Activated T-cell treated with anti-CD3 and anti-CD28 coated beads, Interleukin-2, amount 50 U/mL, for 72 hours (primary cell): ENCODE measurements at regions not wholly inside any gene's neighbourhood (a gene's known extent, or its start where the extent isn't known, plus 50 kb on each side); places are given as distances from the start of the nearest gene placed in this dataset.
A peak's percentile ranks its signal among the peaks of the same experiment; 100 is the strongest.

Source experiments
- ATAC-seq, 2 donors: fragments of 150-1000 bp; cut with Tn5 transposase; replicated peaks in 1 of 2; 2 replicates each; pipeline ENCODE4 v1.10.0; 2021; ENCODE audit warnings: moderate library complexity in 2 of 2, mild to moderate bottlenecking in 1 of 2
- DNase-seq, 2 donors: peaks; one replicate each; pipeline ENCODE4 v3.0.0; 2021 to 2022; ENCODE audit warnings: mixed read lengths in 1 of 2
- H3K27ac Mint-ChIP-seq: one replicate; pipeline ENCODE4 v1.8.0; 2022; ENCODE audit warnings: mild to moderate bottlenecking, moderate library complexity, mixed read lengths
- H3K27me3 Mint-ChIP-seq: one replicate; pipeline ENCODE4 v1.8.0; 2022; ENCODE audit warnings: low read depth, mixed read lengths
- H3K36me3 Mint-ChIP-seq, 2 donors: one replicate each; pipeline ENCODE4 v1.8.0; 2022; ENCODE audit warnings: mixed read lengths in 2 of 2, mild to moderate bottlenecking in 1 of 2; ENCODE audit not compliant: insufficient read depth in 2 of 2
- H3K4me1 Mint-ChIP-seq: one replicate; pipeline ENCODE4 v1.8.0; 2022; ENCODE audit warnings: low read depth, mixed read lengths
- H3K4me3 Mint-ChIP-seq, 2 donors: one replicate each; pipeline ENCODE4 v1.8.0; 2022; ENCODE audit warnings: mild to moderate bottlenecking in 2 of 2, mixed read lengths in 2 of 2, moderate library complexity in 2 of 2
- H3K9me3 Mint-ChIP-seq, 2 donors: one replicate each; pipeline ENCODE4 v1.8.0; 2022; ENCODE audit warnings: mixed read lengths in 2 of 2

GRCh38 chr5:141753971-141754713 is 72.1 kb upstream of the ARAP3 start:
- peaks cover 7% of the 10 kb centered on the region for H3K4me1 Mint-ChIP-seq
- H3K36me3 Mint-ChIP-seq = no peaks in the 10 kb centered on the region
- ATAC-seq (no peak), DNase-seq (peak; percentile 10 to 11)
- H3K4me3 Mint-ChIP-seq = no peak overlapping the region
- peaks cover 85% of the 10 kb centered on the region for H3K27me3 Mint-ChIP-seq
- H3K27ac Mint-ChIP-seq = no peak overlapping the region
- H3K9me3 Mint-ChIP-seq = no peaks in the 10 kb centered on the region

DNA sequence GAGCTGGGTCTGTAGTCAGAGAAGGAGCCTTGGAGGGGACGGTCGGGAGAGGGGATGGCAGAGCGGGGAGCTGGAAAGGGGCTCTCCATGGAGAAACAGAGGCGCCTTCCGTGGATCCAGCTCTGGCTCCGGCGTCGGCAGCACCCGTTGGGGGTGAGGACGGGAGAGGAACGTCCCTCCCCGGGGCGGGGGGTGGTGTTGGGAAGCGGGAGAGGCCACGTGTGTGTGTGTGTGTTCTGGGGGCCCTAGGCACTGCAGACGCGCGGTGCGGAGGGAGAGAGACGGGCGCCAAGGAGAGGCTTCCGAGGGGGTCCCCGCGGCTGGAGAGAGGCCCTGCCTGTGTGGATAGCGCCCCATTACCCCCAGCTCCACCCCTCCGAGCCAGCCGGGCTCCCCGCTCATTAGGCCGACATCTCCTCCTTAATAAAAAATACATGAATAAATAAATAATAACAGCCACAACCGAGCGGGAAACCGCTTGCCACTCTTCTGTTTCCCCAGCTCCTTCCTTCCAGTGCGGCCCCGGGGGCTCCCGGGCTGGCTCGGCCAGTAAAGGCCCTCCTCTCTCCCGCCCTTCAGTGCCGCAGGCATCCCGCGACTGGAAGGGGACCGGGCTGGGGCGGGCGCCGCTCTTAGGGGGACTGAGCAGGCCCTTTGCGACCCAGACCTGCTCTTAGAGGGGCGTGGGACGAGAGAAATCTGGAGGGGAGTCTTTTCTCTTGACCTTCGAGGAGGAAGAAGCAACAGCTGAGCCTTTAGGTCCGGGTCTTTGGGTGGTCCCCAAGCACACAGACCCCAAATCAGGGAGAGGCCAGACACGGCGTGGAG is 71.3 kb upstream of the ARAP3 start:
- DNase-seq (no peak), ATAC-seq (no peak)
- no peak overlapping the region for H3K27ac Mint-ChIP-seq
- peaks cover 5% of the 10 kb centered on the region for H3K4me1 Mint-ChIP-seq
- no peak overlapping the region for H3K4me3 Mint-ChIP-seq
- no peaks in the 10 kb centered on the region for H3K9me3 Mint-ChIP-seq
- peaks cover 89% of the 10 kb centered on the region for H3K27me3 Mint-ChIP-seq
- H3K36me3 Mint-ChIP-seq = no peaks in the 10 kb centered on the region

DNA sequence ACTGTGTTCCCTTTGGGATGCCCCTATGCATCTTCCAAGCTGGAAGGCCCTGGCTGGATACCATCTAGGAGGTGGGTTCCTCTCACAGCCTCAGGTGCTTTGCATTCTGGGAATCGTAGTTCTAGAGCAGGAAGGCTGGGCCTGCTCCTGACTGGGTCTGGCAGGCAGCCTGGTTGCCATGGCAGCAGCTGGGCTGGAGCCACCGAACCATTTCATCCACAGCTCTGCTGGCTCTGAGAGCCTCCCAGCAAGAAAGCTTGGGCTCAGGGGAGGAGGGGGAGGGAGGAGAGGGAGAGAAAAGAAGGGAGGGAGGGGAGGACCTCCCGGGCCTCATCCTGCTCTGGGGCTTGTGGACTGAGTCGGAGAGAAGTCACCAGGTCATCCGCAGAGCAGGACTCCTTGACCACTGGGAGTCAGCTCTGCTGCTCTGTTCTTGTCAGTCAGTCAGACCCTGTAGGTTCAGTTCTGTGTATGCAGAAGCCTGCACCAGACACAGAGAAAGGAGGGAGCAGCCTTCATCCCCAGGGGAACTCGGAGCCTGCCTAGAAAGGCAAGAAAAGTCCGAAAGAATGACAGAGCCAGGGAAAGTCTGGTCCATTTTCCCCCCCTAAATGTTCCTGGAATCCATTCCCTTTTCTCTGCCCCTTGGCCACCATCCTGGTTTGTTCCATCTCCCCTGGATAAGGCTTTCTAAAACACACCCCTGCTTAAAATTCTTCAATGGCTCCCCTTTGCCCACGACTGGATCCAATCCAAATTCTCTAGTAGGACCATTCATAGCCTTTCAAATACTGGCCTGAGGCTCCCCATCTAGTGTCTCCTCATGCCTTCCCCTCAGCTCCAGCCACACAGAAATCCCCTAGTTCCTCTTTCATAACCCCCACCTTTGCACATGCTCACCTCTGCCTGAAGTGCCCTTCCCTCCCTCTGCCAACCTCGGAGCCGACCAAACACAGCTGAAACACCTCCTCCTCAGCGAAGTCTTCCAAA is 65.4 kb upstream of the ARAP3 start:
- ATAC-seq (no peak), DNase-seq (no peak)
- H3K4me1 Mint-ChIP-seq = no peaks in the 10 kb centered on the region
- H3K9me3 Mint-ChIP-seq = no peaks in the 10 kb centered on the region
- H3K27ac Mint-ChIP-seq = no peak overlapping the region
- H3K27me3 Mint-ChIP-seq = peaks cover 73% of the 10 kb centered on the region
- H3K36me3 Mint-ChIP-seq = no peaks in the 10 kb centered on the region
- no peak overlapping the region for H3K4me3 Mint-ChIP-seq

GRCh38 chr5:141746395-141746794 is 64.4 kb upstream of the ARAP3 start:
- no peaks in the 10 kb centered on the region for H3K36me3 Mint-ChIP-seq
- peaks cover 63% of the 10 kb centered on the region for H3K27me3 Mint-ChIP-seq
- ATAC-seq (no peak), DNase-seq (no peak)
- no peak overlapping the region for H3K4me3 Mint-ChIP-seq
- no peaks in the 10 kb centered on the region for H3K4me1 Mint-ChIP-seq
- H3K27ac Mint-ChIP-seq = no peak overlapping the region
- H3K9me3 Mint-ChIP-seq = no peaks in the 10 kb centered on the region

DNA sequence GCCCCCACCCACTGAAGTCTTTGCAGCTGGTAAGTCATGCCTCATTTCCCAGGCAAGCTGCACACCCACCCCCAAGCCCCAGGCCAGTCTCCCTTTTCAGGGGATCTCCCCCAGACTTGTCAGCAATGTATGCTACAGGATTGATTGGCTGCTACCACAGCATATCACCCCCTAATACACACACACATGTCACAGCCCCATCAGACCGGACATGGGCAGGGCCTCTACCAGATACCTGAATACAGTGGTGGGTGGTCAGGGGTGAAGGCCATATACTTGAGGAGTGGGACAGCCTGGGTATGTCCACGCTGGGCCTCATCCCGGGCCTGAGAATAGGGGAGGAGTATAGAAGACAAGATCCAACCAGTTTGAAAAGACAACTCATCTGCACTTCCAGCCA is 63.4 kb upstream of the ARAP3 start:
- peaks cover 57% of the 10 kb centered on the region for H3K27me3 Mint-ChIP-seq
- DNase-seq (no peak), ATAC-seq (no peak)
- H3K27ac Mint-ChIP-seq = no peak overlapping the region
- no peaks in the 10 kb centered on the region for H3K36me3 Mint-ChIP-seq
- no peaks in the 10 kb centered on the region for H3K9me3 Mint-ChIP-seq
- H3K4me1 Mint-ChIP-seq = no peaks in the 10 kb centered on the region
- no peak overlapping the region for H3K4me3 Mint-ChIP-seq

GRCh38 chr5:141743866-141744272 is 61.8 kb upstream of the ARAP3 start:
- H3K27me3 Mint-ChIP-seq = peaks cover 53% of the 10 kb centered on the region
- no peaks in the 10 kb centered on the region for H3K4me1 Mint-ChIP-seq
- H3K4me3 Mint-ChIP-seq = no peak overlapping the region
- no peak for ATAC-seq
- H3K9me3 Mint-ChIP-seq = no peaks in the 10 kb centered on the region
- no peaks in the 10 kb centered on the region for H3K36me3 Mint-ChIP-seq
- no peak overlapping the region for H3K27ac Mint-ChIP-seq
- DNase-seq = no peak

DNA sequence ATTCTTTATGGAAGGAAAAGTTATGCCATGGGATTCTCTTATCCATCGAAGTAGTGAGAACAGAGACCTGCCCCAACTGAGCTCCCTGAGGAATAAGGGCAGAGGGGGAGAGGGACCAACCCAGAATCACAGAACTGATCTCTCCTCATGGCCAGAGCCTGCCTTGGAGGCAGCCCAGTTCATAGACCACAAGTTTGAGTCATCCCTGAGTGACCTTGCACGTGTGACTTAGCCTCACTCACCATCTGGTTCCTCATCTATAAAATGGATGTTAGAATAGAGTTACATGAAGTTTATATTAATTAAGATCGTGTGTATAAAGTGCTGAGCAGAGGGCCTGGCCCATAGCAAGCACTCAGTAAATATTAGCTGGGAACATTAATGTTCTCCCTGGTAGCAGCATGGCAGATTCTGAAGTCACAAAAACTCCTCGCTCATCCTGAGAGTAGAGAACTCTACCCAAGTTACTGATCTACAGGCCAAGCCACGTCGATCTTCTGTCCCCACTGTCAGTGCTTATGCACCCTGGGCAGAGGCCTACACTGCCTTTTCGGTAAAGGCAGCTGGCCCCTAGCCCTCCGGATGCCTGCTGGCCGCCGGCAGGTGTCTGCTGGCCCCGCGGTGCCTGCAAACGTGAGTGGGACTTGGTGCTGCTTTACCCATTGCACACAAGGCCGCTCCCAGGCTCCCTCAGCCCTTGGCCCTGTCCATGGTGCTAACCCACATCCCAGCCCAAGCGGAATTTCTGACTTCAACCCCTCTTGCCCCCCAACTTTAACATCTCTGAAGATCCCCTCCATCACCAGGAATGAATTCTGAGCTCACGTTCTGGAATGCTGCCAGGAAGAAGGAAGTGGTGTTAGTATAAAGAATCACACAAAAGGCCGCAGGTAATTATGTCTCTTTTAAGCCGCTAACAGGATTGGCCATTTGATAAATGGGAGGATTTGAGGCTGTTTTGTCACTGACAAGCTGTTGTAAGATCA is 61.1 kb upstream of the ARAP3 start:
- Mint-ChIP-seq H3K27me3 (peaks cover 53% of the 10 kb centered on the region), H3K4me3 (no peak overlapping the region), H3K9me3 (no peaks in the 10 kb centered on the region), H3K4me1 (no peaks in the 10 kb centered on the region), H3K27ac (no peak overlapping the region), H3K36me3 (no peaks in the 10 kb centered on the region)
- peak in 1 of 2 donors; percentile 5 for DNase-seq
- no peak for ATAC-seq

- no peak for DNase-seq
- Mint-ChIP-seq H3K27ac (no peak overlapping the region), H3K4me1 (no peaks in the 10 kb centered on the region), H3K9me3 (no peaks in the 10 kb centered on the region), H3K36me3 (no peaks in the 10 kb centered on the region), H3K27me3 (peaks cover 58% of the 10 kb centered on the region), H3K4me3 (no peak overlapping the region)
- ATAC-seq = no peak
These were observed 60.1 kb upstream of the ARAP3 start for GRCh38 chr5:141742144-141742543.

DNA sequence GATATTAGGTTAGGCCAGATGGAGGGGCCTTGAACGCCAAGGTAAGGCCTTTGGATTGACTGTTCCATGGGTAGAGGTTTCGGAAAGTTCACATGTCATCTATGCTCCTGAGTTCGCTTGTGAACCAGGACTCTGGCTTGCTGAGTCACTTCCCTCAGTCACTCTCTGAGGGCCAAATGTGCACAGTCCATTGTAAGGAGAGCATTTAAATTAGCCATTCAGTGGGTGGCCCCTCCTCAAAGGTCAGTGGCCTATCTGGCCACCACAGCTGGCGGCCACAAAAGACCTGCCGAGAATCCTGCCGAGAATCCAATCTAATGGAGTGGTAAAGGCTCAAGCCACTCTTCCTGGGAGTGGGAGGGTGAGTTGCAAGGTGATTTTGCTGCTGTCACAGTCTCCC is 58.9 kb upstream of the ARAP3 start:
- Mint-ChIP-seq H3K27me3 (peaks cover 58% of the 10 kb centered on the region), H3K4me1 (no peaks in the 10 kb centered on the region), H3K27ac (no peak overlapping the region), H3K9me3 (no peaks in the 10 kb centered on the region), H3K4me3 (no peak overlapping the region), H3K36me3 (no peaks in the 10 kb centered on the region)
- no peak for DNase-seq
- ATAC-seq = no peak

DNA sequence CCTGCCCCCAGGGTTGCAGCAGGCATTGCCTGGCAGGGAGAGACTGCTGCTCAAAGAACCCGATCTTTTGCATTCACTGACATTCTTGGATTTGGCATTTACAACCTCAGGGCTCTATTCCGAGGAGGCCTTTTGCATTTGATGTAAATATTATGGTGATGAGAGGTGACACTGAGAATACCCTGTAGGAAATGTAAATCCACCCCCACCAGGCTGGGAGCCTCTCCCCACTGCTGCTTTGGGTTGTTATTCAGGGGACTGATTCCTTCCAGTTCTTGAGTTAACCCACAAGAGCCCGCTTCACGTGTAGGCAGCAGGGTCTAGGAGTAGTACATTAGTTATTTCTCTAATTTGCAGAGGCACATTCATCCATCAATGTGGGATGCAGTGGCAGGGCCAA is 55.5 kb upstream of the ARAP3 start:
- no peaks in the 10 kb centered on the region for H3K4me1 Mint-ChIP-seq
- no peaks in the 10 kb centered on the region for H3K36me3 Mint-ChIP-seq
- no peak overlapping the region for H3K4me3 Mint-ChIP-seq
- H3K27me3 Mint-ChIP-seq = peaks cover 40% of the 10 kb centered on the region
- ATAC-seq (no peak), DNase-seq (no peak)
- no peaks in the 10 kb centered on the region for H3K9me3 Mint-ChIP-seq
- H3K27ac Mint-ChIP-seq = no peak overlapping the region

- no peaks in the 10 kb centered on the region for H3K9me3 Mint-ChIP-seq
- no peak overlapping the region for H3K4me3 Mint-ChIP-seq
- no peak for DNase-seq
- no peak for ATAC-seq
- no peaks in the 10 kb centered on the region for H3K4me1 Mint-ChIP-seq
- H3K27ac Mint-ChIP-seq = no peak overlapping the region
- peaks cover 43% of the 10 kb centered on the region for H3K27me3 Mint-ChIP-seq
- H3K36me3 Mint-ChIP-seq = no peaks in the 10 kb centered on the region
These were observed 53.8 kb upstream of the ARAP3 start for GRCh38 chr5:141735823-141736222.
